ENCODE measurements at regions not wholly inside any gene's neighbourhood (a gene's known extent, or its start where the extent isn't known, plus 50 kb on each side); places are given as distances from the start of the nearest gene placed in this dataset.

GRCh38 chr1:218898921-218899320 is 274.8 kb upstream of the LYPLAL1 start:
- TF ChIP-seq POLR2AphosphoS5 (IDR thresholded peaks at IDR 0.05; ENCODE audit: low read depth, low read length) (no peak), POLR2A (IDR thresholded peaks at IDR 0.05; ENCODE audit: low read depth, low read length) (no peak), TAF1 (IDR thresholded peaks at IDR 0.05; ENCODE audit: low read depth, low read length) (no peak), PAX5 (IDR thresholded peaks at IDR 0.05; ENCODE audit: insufficient read depth, low read length, severe bottlenecking) (no peak), POU2F2 (IDR thresholded peaks at IDR 0.05; ENCODE audit: low read depth, low read length) (no peak)
